Thyroid gland (tissue), 4 donors: ENCODE measurements at regions not wholly inside any gene's neighbourhood (a gene's known extent, or its start where the extent isn't known, plus 50 kb on each side); places are given as distances from the start of the nearest gene placed in this dataset.

Experiments
- DNase-seq, 2 donors: peaks; one replicate each; pipeline ENCODE4 v3.0.0-alpha.2; 2019
- H3K27ac ChIP-seq, 3 donors: fragments of 200-600 bp; sonication (generic); 1 replicate in 2 of 3; 2 replicates in 1 of 3; pipeline ENCODE4 v1.5.1; 2016 to 2019; ENCODE audit warnings: mild to moderate bottlenecking in 1 of 3, moderate library complexity in 1 of 3
- H3K27me3 ChIP-seq: fragments of 200-600 bp; sonication (generic); one replicate; pipeline ENCODE4 v1.5.1; 2019
- H3K36me3 ChIP-seq, 2 donors: fragments of 200-600 bp; sonication (generic); one replicate each; pipeline ENCODE4 v1.5.1; 2016 to 2019
- H3K4me1 ChIP-seq, 2 donors: fragments of 200-600 bp; sonication (generic); one replicate each; pipeline ENCODE4 v1.5.1; 2017 to 2019
- H3K4me3 ChIP-seq, 3 donors: fragments of 200-600 bp; sonication (generic); replicated peaks in 1 of 3; 1 replicate in 2 of 3; 2 replicates in 1 of 3; pipeline ENCODE4 v1.5.1; 2016; ENCODE audit warnings: mild to moderate bottlenecking in 1 of 3
- H3K9me3 ChIP-seq: fragments of 200-600 bp; sonication (generic); one replicate; pipeline ENCODE4 v1.5.1; 2017
- CTCF ChIP-seq, 6 experiments: fragments of 200-600 bp in 3 of 6; fragments of 450-650 bp in 3 of 6; sonication (generic) in 3 of 6; IDR thresholded peaks; one replicate each; pipeline ENCODE4 v1.5.1; 2016 to 2019; ENCODE audit warnings: antibody characterized with exemption in 6 of 6, mild to moderate bottlenecking in 2 of 6, inconsistent platforms in 1 of 6, moderate library complexity in 1 of 6
- POLR2A ChIP-seq, 2 donors: fragments of 450-650 bp; IDR thresholded peaks; one replicate each; pipeline ENCODE4 v1.6.1; 2017; ENCODE audit warnings: antibody characterized with exemption in 2 of 2, mild to moderate bottlenecking in 2 of 2, moderate library complexity in 1 of 2
- WGBS, 2 donors: methylation state at CpG; one replicate each; pipeline ENCODE4 v1.1.5; 2017; 5-methylcytosine and 5-hydroxymethylcytosine counted together
- intact Hi-C: fragments of 100-400 bp; cut with DNase I; formaldehyde crosslinking; loops from one replicate; pipeline ENCODE4 v1.15.1; 2023

- no peaks in the 10 kb centered on the region for H3K36me3 ChIP-seq
- intact Hi-C loops = no loop called here
- no peaks in the 10 kb centered on the region for H3K27me3 ChIP-seq
- TF ChIP-seq CTCF (IDR thresholded peaks at IDR 0.05) = no peak
- TF ChIP-seq POLR2A (IDR thresholded peaks at IDR 0.05) = no peak
- 79 to 86% methylated on average over 2 of the region's 2 CpGs for WGBS, 2 donors
- H3K4me1 ChIP-seq = no peaks in the 10 kb centered on the region
- no peak overlapping the region for H3K4me3 ChIP-seq
- no peaks in the 10 kb centered on the region for H3K9me3 ChIP-seq
- no peak overlapping the region for H3K27ac ChIP-seq
- no peak for DNase-seq
Measured at GRCh38 chr4:12873351-12873750, 610.8 kb downstream of the RAB28 start.

DNA sequence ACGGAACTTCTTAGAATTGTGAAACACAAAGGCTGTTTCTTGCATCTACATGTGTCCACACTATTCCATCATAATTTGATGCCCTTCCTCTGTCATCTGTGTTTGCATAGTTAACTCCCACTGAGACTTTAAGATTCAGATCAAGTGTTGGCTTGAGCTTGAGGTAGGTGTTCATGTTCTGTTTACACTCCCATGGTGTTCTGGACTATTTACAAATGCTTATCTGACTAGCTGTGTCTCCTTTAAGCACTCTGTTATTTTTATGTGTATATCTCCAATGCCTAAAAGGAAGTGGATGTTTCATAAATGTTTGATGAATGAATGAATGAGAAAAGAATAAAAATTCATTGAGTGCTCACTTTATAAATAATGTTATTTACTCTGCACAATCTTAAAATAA lies 622.7 kb downstream of the RAB28 start:
- WGBS, 2 donors = 95 to 97% methylated on average over 1 of the region's 1 CpG
- Histone ChIP-seq H3K4me1 (no peaks in the 10 kb centered on the region), H3K9me3 (no peaks in the 10 kb centered on the region), H3K36me3 (no peaks in the 10 kb centered on the region), H3K4me3 (no peak overlapping the region), H3K27me3 (no peaks in the 10 kb centered on the region), H3K27ac (no peak overlapping the region)
- DNase-seq = no peak
- intact Hi-C loops = no loop called here
- no peak for TF ChIP-seq POLR2A (IDR thresholded peaks at IDR 0.05)
- TF ChIP-seq CTCF (IDR thresholded peaks at IDR 0.05) = no peak

GRCh38 chr4:12852338-12853307 lies 631.5 kb downstream of the RAB28 start:
- intact Hi-C loops = loop anchor here (5.0 kb wide), 1 partner anchor 695 kb away; no protein-coding TSS in a partner anchor
- Histone ChIP-seq H3K27ac (no peak overlapping the region), H3K36me3 (no peaks in the 10 kb centered on the region), H3K4me1 (no peaks in the 10 kb centered on the region), H3K27me3 (no peaks in the 10 kb centered on the region), H3K4me3 (no peak overlapping the region), H3K9me3 (no peaks in the 10 kb centered on the region)
- TF ChIP-seq CTCF (IDR thresholded peaks at IDR 0.05) = peak; percentile 29 to 86 (median 51)
- no peak for TF ChIP-seq POLR2A (IDR thresholded peaks at IDR 0.05)
- peak; percentile 1 to 3 for DNase-seq
- WGBS, 2 donors = 36 to 40% methylated on average over 8 of the region's 8 CpGs

DNA sequence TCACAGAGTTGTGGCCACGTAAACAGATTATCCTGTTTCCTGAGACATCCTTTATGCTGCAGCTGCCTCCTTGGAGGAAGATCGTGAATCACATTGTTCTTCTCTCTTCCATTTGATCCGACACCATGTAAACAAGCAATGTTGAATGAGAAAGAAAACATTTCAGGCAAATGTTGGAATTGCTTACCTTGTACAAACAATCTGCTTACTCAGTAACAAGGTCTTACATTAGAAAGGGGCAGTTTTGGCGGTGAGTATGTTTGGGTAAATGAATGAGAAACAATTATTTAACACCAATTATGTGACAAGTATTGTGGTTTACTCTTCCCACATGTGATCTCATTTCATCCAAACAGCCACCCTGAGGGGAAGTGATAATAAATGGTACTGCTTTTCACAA lies 637.8 kb downstream of the RAB28 start:
- no peak for DNase-seq
- 62 to 70% methylated on average over 4 of the region's 4 CpGs for WGBS, 2 donors

More for the DNA sequence above, 637.8 kb downstream of the RAB28 start:
- H3K27ac ChIP-seq = no peak overlapping the region
- H3K4me3 ChIP-seq = no peak overlapping the region
- no peaks in the 10 kb centered on the region for H3K36me3 ChIP-seq
- H3K27me3 ChIP-seq = no peaks in the 10 kb centered on the region
- TF ChIP-seq POLR2A (IDR thresholded peaks at IDR 0.05) (no peak), CTCF (IDR thresholded peaks at IDR 0.05) (no peak)
- H3K4me1 ChIP-seq = no peaks in the 10 kb centered on the region
- intact Hi-C loops = no loop called here
- H3K9me3 ChIP-seq = no peaks in the 10 kb centered on the region
